ENCODE measurements at regions not wholly inside any gene's neighbourhood (a gene's known extent, or its start where the extent isn't known, plus 50 kb on each side); places are given as distances from the start of the nearest gene placed in this dataset.

- no peak for TF ChIP-seq CTCF (conservative IDR thresholded peaks at IDR 0.05 in 1 of 2, IDR thresholded peaks at IDR 0.05 in 1 of 2; ENCODE audit: extremely low read depth in 1 of 2, insufficient read depth in 1 of 2, low read depth in 1 of 2, low read length in 2 of 2)
- no peak for TF ChIP-seq EZH2 (IDR thresholded peaks at IDR 0.05; ENCODE audit: borderline replicate concordance, low read length)
These were observed 85.8 kb upstream of the TAS2R1 start for GRCh38 chr5:9715891-9716335.

Measured in mammary epithelial cell (primary cell).